ENCODE measurements at regions not wholly inside any gene's neighbourhood (a gene's known extent, or its start where the extent isn't known, plus 50 kb on each side); places are given as distances from the start of the nearest gene placed in this dataset.

GRCh38 chr18:76736309-76736708, 86.0 kb upstream of the ZNF236 start:
- TF ChIP-seq CTCF (IDR thresholded peaks at IDR 0.05; ENCODE audit: unreplicated experiment) = no peak
- H3K27me3 Mint-ChIP-seq (ENCODE audit: unreplicated experiment) = peaks cover 2% of the 10 kb centered on the region
- DNase-seq (ENCODE audit: low spot score) = no peak
- no peak overlapping the region for H3K27ac Mint-ChIP-seq (ENCODE audit: unreplicated experiment)
- peaks cover 4% of the 10 kb centered on the region for H3K36me3 Mint-ChIP-seq (ENCODE audit: low read depth, unreplicated experiment)
- no peak overlapping the region for H3K4me3 Mint-ChIP-seq (ENCODE audit: unreplicated experiment)
- no peaks in the 10 kb centered on the region for H3K9me3 Mint-ChIP-seq (ENCODE audit: unreplicated experiment)
- no peaks in the 10 kb centered on the region for H3K4me1 Mint-ChIP-seq (ENCODE audit: unreplicated experiment)

- no peak for DNase-seq (ENCODE audit: low spot score)
- Mint-ChIP-seq H3K27me3 (ENCODE audit: unreplicated experiment) (no peaks in the 10 kb centered on the region), H3K27ac (ENCODE audit: unreplicated experiment) (no peak overlapping the region), H3K36me3 (ENCODE audit: low read depth, unreplicated experiment) (no peaks in the 10 kb centered on the region), H3K4me1 (ENCODE audit: unreplicated experiment) (no peaks in the 10 kb centered on the region), H3K4me3 (ENCODE audit: unreplicated experiment) (no peak overlapping the region), H3K9me3 (ENCODE audit: unreplicated experiment) (no peaks in the 10 kb centered on the region)
- no peak for TF ChIP-seq CTCF (IDR thresholded peaks at IDR 0.05; ENCODE audit: unreplicated experiment)
These were observed 91.5 kb upstream of the ZNF236 start for GRCh38 chr18:76730901-76731300.

- H3K9me3 Mint-ChIP-seq (ENCODE audit: unreplicated experiment) = no peaks in the 10 kb centered on the region
- H3K27ac Mint-ChIP-seq (ENCODE audit: unreplicated experiment) = no peak overlapping the region
- no peak for DNase-seq (ENCODE audit: low spot score)
- no peak for TF ChIP-seq CTCF (IDR thresholded peaks at IDR 0.05; ENCODE audit: unreplicated experiment)
- no peak overlapping the region for H3K4me3 Mint-ChIP-seq (ENCODE audit: unreplicated experiment)
- H3K4me1 Mint-ChIP-seq (ENCODE audit: unreplicated experiment) = no peaks in the 10 kb centered on the region
- peaks cover 3% of the 10 kb centered on the region for H3K27me3 Mint-ChIP-seq (ENCODE audit: unreplicated experiment)
- no peaks in the 10 kb centered on the region for H3K36me3 Mint-ChIP-seq (ENCODE audit: low read depth, unreplicated experiment)
These were observed 94.8 kb upstream of the ZNF236 start for GRCh38 chr18:76727589-76727988.

- peaks cover 3% of the 10 kb centered on the region for H3K27me3 Mint-ChIP-seq (ENCODE audit: unreplicated experiment)
- no peak for DNase-seq (ENCODE audit: low spot score)
- no peak for TF ChIP-seq CTCF (IDR thresholded peaks at IDR 0.05; ENCODE audit: unreplicated experiment)
These were observed 96.9 kb upstream of the ZNF236 start for GRCh38 chr18:76725445-76725844.

GRCh38 chr18:76722224-76723061, 99.9 kb upstream of the ZNF236 start:
- H3K36me3 Mint-ChIP-seq (ENCODE audit: low read depth, unreplicated experiment) = no peaks in the 10 kb centered on the region
- H3K27ac Mint-ChIP-seq (ENCODE audit: unreplicated experiment) = no peak overlapping the region
- H3K4me3 Mint-ChIP-seq (ENCODE audit: unreplicated experiment) = no peak overlapping the region
- no peak for DNase-seq (ENCODE audit: low spot score)
- H3K9me3 Mint-ChIP-seq (ENCODE audit: unreplicated experiment) = no peaks in the 10 kb centered on the region
- TF ChIP-seq CTCF (IDR thresholded peaks at IDR 0.05; ENCODE audit: unreplicated experiment) = no peak
- H3K27me3 Mint-ChIP-seq (ENCODE audit: unreplicated experiment) = peaks cover 3% of the 10 kb centered on the region
- no peaks in the 10 kb centered on the region for H3K4me1 Mint-ChIP-seq (ENCODE audit: unreplicated experiment)

More at GRCh38 chr18:76725445-76725844, 96.9 kb upstream of the ZNF236 start:
- H3K9me3 Mint-ChIP-seq (ENCODE audit: unreplicated experiment) = no peaks in the 10 kb centered on the region
- H3K27ac Mint-ChIP-seq (ENCODE audit: unreplicated experiment) = no peak overlapping the region
- H3K4me3 Mint-ChIP-seq (ENCODE audit: unreplicated experiment) = no peak overlapping the region
- no peaks in the 10 kb centered on the region for H3K36me3 Mint-ChIP-seq (ENCODE audit: low read depth, unreplicated experiment)
- no peaks in the 10 kb centered on the region for H3K4me1 Mint-ChIP-seq (ENCODE audit: unreplicated experiment)

Data from endothelial cell (in vitro differentiated cells).